ENCODE measurements at regions not wholly inside any gene's neighbourhood (a gene's known extent, or its start where the extent isn't known, plus 50 kb on each side); places are given as distances from the start of the nearest gene placed in this dataset.
A peak's percentile ranks its signal among the peaks of the same experiment; 100 is the strongest.
"Not testable (repeated sequence)": the region's sequence is repeated elsewhere in the genome, so short reads cannot be mapped to it uniquely, and the experiment has no call there.

- no peak for DNase-seq
Observed at GRCh38 chr2:121063471-121063870, 221.5 kb downstream of the TFCP2L1 start.

GRCh38 chr2:121064186-121064585 is 220.8 kb downstream of the TFCP2L1 start:
- no peak for DNase-seq

GRCh38 chr2:121065239-121065638 is 219.8 kb downstream of the TFCP2L1 start:
- DNase-seq: no peak

- DNase-seq: no peak
Observed at GRCh38 chr2:121066526-121066925, 218.5 kb downstream of the TFCP2L1 start.

GRCh38 chr2:121068851-121069250 is 216.2 kb downstream of the TFCP2L1 start:
- DNase-seq: no peak

GRCh38 chr2:121069434-121069969 is 215.5 kb downstream of the TFCP2L1 start:
- DNase-seq: no peak

- not testable (repeated sequence) for DNase-seq
Observed at GRCh38 chr2:121070061-121070460, 214.9 kb downstream of the TFCP2L1 start.

- peak; percentile 93 for DNase-seq
Observed at GRCh38 chr2:121071034-121071504, 213.9 kb downstream of the TFCP2L1 start.

- DNase-seq: no peak
Observed at GRCh38 chr2:121072784-121073183, 212.2 kb downstream of the TFCP2L1 start.

GRCh38 chr2:121073320-121074210 is 211.4 kb downstream of the TFCP2L1 start:
- DNase-seq: no peak

- DNase-seq: no peak
Observed at GRCh38 chr2:121074293-121074932, 210.6 kb downstream of the TFCP2L1 start.

- DNase-seq: peak; percentile 69
Observed at GRCh38 chr2:121075006-121075551, 209.9 kb downstream of the TFCP2L1 start.

GRCh38 chr2:121075641-121076497 is 209.1 kb downstream of the TFCP2L1 start:
- no peak for DNase-seq

GRCh38 chr2:121076498-121076820 is 208.5 kb downstream of the TFCP2L1 start:
- DNase-seq: no peak

- peak; percentile 80 for DNase-seq
Observed at GRCh38 chr2:121076885-121077549, 208.0 kb downstream of the TFCP2L1 start.

- DNase-seq: no peak
Observed at GRCh38 chr2:121078899-121079298, 206.1 kb downstream of the TFCP2L1 start.

- peak; percentile 87 for DNase-seq
Observed at GRCh38 chr2:121080013-121080772, 204.8 kb downstream of the TFCP2L1 start.

GRCh38 chr2:121081701-121082100 is 203.3 kb downstream of the TFCP2L1 start:
- DNase-seq: no peak

GRCh38 chr2:121082191-121082590 is 202.8 kb downstream of the TFCP2L1 start:
- DNase-seq: no peak

- no peak for DNase-seq
Observed at GRCh38 chr2:121084130-121084680, 200.8 kb downstream of the TFCP2L1 start.

GRCh38 chr2:121085801-121086200 is 199.2 kb downstream of the TFCP2L1 start:
- DNase-seq: no peak
